GM21717 (cell line): ENCODE measurements at regions not wholly inside any gene's neighbourhood (a gene's known extent, or its start where the extent isn't known, plus 50 kb on each side); places are given as distances from the start of the nearest gene placed in this dataset.

Source experiments
- ATAC-seq: cut with Tn5 transposase; IDR thresholded peaks from one replicate; pipeline ENCODE4 v1.9.1; 2021; ENCODE audit warnings: mild to moderate bottlenecking, moderate library complexity; ENCODE audit not compliant: unreplicated experiment

DNA sequence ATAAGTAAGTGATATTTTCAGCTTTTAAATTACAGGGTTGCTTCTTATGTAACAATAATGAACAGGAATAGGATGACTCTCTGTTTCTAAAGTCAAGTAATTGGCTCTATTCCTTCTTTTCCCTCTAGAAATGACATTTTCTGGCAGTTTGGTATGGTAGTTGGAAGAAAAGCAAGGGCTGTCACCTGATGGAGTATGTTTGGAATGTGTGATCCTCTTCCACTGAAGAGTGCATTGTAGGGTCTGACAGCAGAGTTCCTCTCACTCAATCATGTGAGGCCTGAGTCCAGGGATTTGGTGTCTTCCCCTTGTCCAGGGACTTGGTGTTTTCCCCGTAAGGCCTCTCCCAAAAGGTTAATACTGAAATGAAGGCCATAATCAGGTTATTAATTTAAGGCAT lies 233.8 kb upstream of the FBXL7 start:
- ATAC-seq, result no peak

DNA sequence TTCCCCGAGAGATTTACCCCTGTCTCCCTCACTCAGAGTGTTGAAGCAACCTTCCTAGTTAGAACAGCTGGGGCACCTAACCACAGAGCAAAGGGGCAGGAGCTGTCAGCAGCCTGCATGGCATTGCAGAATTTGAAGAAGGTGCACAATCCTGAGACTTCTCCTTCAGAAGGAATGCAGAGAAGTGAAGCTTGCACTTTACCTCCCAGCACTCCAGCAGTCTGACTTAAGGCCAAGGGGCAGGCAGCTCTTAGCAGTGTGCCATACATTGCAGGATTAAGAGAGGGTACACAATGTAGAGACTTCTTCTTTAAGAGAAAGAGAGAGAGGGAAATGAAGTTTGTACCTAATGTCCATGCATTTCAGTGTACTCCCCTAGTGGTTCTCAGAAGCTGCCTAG lies 236.0 kb upstream of the FBXL7 start:
- ATAC-seq, result no peak

DNA sequence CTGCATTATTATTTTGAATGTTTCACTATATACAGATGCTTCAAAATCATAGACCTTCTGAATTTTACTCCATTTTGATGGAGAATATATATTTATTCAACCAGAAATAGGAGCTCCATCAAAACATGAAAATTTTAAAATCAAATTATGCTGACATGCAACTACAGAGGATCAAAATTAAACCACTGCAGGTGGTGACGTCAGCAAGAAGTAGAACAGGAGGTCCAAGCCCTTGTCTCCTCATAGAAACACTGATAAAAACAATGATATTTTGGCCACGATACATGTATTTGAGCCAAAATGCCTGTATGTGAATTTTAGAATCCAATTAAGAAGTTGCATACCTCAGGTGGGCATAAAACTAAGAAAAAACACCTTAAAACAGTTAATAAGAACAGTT lies 236.6 kb upstream of the FBXL7 start:
- no peak for ATAC-seq

DNA sequence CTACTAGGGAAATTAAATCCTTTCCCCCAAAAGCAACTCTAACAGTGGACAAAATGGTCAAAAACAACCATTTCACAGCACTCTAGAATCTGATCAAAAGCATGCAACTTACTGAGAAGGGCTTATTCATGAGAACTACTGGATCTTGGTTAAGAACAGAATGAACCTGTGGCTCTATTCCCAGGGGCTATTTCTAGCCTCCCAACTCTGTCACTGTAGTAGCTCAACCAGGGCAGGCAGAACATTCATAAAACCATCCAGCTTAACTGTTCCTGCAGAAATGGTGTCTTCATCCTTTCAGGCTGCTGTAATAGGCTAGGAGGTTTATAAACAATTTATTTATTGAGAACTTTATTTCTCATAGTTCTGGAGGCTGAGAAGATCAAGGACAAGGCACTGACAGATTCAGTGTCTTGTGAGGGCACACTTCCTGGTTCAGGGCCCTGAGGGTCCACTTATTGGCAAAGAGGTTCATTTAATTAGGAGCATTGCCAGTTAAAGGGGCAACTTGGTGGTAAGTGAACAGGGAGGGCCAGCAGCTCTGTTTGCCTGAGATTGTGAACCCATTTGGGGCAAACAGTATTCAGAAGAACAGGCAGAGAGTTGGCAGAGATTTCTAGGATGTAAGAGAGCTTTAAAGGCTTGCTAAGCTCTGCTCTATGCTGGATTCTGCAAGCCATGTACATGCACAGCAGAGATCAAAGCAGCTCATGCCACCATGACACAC lies 238.5 kb upstream of the FBXL7 start:
- ATAC-seq, result no peak

DNA sequence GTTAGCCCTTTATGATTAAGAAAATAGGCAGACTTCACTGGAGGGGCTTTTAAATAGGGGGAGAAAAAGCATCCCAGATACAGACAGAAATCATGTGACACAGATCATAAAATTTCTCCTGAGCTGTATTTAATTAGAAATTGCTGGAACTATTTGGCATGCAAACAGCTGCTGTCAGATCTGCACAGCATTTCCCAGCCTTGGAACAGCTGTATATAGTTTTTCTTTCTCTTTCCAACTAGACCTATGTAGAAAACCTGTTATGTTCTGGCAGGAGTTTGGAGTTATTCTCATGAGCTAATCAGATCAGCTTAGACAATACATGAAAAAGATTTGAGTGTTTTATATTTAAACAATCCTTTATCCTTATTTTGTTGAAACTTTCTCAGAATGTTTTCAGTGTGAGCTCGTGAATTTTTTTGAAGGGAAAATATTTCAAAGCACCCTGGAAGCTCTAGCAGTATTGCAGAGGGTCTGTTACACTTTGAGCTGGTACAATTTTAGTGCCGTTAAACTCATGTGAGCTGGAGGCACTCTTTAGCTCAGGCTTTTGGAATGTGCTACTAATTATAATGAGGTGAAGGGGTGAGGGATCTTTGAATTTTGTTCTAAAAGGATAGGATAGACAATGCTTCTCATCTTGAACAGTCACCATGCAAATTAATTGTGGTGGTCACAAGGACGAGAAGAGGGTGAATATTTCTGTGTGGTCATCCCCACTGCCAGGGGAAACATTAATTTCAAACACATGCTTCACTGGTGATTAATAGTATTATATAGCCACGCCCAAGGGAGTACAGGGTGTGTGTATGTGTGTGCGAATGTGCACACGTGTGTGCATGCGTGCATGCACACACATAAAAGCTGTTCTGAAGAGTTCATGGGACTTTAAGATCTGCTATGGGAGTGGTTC lies 239.4 kb upstream of the FBXL7 start:
- no peak for ATAC-seq

DNA sequence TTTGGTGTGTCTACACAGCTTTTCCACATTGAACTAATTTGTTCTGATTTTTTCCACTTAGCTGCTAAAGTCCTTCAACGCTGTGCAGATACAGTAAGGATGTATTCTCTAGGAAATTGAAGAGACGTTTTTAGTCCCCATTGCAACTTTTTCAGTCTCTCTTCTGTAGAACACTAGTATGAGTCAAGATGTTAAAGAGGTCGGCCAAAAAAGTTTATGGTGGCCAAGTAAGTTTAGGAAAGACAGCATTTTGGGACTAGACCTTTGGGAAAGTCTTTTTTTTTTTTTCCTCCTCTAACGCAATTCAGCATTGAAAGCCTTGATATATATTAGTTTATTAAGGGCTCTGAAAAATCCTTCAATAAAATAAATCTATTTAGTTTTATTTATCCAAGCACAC lies 243.5 kb upstream of the FBXL7 start:
- ATAC-seq, result no peak

DNA sequence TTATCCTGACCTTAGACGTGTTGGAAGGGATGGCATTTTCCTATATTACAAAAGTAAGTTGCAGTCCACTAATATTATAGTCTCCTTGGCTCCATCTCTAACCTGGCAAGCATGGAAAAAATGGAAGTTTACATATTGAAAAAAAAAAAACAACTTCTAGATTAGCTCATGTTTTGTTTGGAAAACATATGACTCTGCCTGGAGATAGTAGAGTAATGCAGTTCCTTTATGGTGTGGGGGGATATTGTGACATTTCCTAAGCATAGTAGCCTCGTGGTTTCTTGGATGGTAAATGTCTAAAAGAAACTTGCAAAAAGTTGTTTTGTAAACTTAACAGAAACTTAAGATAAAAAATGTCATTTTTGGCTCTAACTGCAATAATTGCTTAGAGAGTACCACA lies 244.4 kb upstream of the FBXL7 start:
- ATAC-seq, result no peak

DNA sequence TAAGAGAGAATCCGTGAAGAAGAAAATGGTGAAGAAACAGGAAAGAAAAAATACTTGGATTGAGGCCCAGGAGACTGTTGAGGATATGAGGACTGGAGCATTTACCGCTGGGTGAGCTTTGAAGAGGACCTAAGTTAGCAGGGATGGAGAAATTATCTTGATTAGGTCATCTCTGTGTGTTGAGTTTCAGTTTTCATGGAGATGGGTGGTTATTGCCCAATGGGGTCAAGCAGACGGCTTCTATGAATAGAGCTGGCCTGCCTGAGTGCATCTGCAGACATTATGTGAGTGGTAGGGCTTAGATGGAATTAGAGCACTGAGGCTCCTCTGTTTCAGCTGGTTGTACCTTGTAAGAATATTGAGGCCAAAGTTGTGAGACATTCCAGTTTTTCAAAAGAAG lies 245.4 kb upstream of the FBXL7 start:
- no peak for ATAC-seq

DNA sequence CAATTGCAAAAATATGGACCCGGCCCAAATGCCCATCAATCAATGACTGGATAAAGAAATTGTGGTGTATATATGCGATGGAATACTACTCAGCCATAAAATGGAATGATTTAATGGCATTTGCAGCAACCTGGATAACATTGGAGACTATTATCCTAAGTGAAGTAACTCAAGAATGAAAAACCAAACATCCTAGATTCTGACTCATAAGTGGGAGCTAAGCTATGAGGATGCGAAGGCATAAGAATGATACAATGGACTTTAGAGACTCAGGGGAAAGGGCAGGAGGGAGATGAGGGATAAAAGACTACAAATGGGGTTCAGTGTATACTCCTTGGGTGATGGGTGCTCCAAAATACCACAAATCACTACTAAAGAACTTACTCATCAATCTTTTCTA lies 247.6 kb upstream of the FBXL7 start:
- no peak for ATAC-seq

DNA sequence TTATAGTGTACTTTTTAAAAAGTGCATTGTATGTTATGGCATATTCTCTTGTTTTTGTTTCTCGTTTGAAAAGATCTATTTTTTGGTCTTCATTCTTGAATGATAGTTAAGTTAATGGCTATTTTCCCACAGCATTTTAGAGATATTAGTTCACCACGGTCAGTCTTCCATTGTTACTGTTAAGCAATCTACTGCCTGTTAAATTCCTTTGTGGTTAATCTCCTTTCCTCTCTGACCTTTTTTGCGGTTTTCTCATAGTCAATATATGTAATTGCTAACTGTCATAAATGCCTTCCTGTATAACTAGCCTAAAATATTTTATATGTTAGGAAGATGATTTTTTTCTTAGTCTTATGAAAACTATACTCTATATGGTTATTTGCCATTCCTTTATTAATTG lies 250.8 kb upstream of the FBXL7 start:
- ATAC-seq, result no peak

DNA sequence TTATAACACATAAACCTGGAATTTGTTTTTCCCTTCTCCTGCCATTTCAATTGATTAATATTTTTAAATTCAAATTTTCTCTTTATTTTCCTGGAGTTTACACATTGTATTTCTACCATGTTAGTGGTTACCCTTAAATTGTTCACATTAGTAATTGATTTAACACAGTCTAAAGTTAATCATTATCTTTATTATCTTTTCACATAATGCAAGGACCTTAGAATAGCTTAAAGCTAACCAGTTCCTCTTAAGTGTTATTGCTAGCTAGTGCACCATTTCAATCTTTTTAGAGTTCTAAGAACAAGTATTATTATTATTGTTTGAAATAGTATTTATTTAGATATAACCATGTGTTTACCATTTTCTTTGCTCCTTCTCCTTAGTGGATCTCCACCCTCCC lies 251.2 kb upstream of the FBXL7 start:
- no peak for ATAC-seq

DNA sequence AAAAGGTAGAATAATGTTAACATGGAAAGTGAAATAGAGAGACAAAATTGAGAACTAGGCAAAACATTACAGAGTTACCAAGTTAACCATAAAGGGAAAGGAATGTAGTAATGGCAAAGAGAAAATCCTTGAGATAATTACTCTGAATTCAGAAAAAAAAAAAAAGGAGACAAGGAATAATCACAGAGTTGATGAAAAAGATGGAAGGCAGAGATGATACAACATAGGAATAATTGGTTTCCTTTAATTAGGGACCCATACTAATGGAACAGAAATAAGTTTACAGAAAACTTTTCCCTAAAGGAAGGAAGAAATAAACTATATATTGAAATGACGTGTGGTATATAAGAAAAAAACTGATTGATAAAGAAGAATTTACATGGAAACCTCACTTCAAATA lies 254.1 kb upstream of the FBXL7 start:
- no peak for ATAC-seq

DNA sequence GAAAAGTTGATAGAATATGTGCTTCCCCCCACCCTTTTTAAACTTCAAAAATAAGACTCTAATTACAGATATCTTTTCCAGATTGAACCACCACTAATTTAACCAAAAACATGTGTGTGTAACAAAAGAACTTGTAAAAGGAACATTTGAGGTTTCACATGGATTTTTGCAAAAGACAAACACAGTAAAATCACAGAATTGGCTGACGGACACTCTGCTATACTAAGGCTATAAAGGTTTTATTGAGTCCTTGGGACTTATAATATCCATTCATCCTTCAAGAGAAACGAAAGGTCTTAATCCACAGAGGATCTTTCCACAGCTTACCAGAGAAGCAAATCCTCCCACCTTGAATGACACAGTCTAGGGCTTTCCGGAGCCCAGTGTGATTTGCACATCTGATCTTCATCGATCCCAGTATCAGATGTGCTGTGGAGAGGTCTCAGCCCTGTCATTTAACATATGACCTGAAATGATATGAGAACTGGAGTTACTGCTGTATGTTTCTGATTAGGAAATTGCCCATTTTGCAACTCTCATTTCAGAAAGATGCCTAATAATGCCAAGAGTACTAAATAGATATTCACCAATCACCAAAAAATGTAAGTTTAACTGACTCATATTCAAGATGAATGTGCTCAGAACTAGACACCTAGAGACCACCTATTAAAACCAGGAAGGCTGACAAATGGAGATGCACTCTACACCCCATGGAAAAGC lies 256.5 kb upstream of the FBXL7 start:
- ATAC-seq, result no peak

DNA sequence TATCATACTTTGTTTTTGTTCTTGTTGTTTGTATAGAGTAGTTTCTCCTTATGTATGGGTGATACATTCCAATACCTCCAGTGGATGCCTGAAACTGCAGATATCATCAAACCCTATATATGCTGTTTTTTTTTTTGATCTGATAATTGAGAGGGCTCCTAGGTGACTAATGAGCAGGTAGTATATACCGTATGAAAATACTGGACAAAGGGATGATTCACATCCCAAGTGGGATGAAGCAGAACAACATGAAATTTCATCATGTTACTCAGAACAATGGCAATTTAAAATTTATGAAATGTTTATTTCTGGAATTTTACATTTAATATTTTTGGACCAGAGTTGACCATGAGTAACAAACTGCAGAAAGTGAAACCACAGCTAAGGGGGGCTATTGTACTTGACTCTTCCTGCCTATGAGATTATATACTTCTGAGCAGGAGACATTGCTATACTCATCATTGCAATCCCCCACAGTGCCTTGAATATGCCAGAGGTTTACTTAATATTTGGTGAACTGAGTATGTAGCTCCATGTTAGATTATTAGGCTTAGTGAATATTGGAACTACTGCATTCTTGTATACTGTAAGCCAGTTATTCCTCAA lies 258.7 kb upstream of the FBXL7 start:
- ATAC-seq, result no peak

DNA sequence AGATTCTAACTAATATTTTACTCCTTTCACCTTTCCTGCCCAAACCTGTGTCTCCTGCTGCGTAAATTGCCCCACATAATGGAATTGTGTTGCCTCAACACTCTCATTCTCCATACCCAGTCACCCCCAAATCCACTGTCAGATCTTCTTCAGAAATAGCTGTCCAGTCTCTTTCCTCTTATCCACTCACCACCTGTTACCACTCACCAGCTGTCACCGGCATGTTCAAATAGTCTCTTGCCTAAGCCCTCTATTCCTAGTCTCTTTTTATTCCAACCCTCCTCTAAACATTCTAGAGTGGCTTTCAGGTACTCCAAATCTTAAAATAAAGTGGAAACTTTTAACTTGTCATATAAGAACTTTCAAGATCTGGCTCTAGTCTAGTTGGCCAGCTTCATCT lies 262.0 kb upstream of the FBXL7 start:
- ATAC-seq, result no peak

DNA sequence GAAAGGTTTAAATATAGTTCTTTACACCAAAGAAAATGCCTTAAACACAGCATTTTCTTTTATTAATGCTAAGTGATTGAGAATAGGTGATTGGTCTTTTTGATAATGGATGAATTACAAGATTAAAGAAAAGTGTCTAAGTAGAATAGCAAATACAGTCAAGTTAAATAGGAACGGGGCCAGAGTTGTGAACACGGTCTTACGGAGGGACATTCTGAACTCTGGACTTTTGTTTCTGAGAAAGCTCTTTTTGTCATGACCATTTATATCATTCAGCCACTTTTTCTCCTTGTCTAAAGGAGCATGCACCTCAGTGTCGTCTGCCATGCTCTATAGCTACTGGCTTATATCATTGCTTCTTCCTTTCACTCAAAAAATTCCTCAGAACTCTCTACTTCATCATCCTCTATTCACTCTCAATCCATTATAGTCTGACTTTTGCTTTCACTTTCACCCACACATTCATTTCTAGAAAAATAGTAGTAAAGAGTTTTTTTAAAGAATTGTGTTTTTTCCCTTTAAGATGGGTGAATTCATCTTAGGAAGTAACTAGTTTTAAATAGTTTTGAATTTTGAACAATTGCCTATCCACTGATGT lies 263.0 kb upstream of the FBXL7 start:
- no peak for ATAC-seq

DNA sequence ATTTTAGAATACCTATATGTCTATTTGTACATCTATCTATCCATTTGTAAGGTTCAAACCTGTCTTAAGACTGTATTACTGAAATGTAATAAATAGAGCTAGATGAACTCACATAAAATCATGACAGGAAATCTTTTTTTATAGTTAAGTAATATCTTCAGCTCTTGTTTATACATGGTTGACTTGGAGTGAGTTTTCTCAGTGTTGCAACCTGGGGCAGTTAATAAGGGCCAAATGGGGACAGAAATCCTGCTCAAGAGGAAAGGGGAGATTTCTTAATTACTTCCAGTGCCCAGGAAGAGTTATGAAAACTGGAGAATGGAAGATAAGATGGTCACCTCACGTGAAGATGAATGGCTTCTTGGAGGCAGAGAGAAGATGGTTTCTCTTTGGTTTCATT lies 265.1 kb upstream of the FBXL7 start:
- no peak for ATAC-seq

DNA sequence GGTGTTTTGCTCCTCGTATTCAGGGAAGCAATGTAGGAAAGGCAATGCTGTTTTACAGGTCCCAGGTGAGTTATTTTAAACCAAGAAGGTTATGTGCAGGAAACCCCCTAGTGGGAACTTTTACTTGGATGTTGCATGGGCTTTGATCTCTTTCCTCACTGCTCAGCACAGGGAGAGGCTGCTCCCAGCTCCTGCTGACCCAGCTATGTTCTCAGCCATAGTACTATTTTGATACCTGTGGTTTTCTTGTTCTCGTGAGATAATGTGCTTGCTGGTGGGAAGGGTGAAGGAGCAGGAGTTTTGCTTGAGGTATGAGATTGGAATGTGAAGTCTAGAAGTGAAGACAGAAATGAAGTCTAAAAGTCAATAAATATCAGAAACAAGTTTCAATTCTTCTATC lies 265.6 kb upstream of the FBXL7 start:
- no peak for ATAC-seq

DNA sequence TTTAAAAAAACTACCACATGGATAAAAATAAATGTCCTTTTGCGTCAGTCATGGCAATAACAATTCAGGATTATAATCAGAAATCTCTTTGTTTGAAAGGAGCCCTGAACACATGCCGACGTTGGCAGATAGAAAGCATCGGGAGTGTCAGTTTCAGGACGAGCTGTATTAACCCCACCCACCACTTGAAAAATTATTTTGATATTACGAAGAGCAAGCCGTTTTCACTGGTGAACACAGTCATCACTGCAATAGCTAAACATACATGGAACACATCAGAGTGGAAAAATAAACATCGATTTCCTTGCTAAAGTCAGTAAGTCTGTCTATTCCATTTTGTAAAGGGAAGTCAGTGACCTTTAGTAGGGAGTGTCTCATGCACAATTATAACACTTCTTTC lies 266.4 kb upstream of the FBXL7 start:
- no peak for ATAC-seq

DNA sequence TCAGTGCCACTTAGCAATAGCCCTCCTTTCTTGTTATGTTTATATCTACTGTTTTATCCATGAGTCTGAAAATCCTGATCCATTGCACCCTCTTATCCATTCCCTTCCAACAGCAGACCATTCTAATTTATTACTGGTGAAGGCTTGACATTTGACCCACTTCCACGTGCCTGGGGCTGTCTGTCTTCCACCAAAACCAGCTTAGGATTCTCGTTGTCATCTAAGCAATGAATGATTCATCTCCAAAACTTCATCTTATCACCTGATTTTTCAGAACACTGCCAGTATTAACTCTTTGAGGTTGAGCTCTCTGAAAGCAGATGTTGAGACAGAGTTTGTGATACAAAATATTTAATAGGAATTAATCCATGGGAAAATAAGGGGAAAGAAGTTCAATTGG lies 277.8 kb upstream of the FBXL7 start:
- ATAC-seq, result no peak

DNA sequence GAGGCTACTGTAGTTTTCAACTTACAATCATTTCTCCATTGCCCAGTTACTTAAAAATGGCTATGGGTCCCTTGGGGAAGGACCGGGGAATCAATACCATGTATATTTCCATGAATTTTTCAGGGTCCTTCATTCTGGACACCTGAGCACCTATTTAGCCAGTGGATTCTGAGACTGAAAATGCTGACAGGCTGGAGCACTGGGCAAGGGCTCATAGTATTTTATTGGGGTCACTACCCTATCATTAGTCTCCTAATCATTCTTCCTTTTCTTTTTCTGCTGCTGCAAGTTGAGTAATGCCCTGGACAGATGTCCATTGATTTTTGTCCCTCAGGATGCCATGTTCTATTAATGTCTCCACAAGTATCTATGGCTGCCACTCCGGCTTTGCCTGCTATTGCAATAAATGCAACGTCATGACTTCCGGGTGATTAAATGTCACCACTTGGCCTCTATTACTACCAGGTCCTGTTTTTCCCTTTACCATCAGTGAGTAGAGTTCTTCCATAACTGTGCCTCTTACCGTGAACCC lies 279.3 kb upstream of the FBXL7 start:
- no peak for ATAC-seq
